ENCODE measurements at regions not wholly inside any gene's neighbourhood (a gene's known extent, or its start where the extent isn't known, plus 50 kb on each side); places are given as distances from the start of the nearest gene placed in this dataset.

- TF ChIP-seq, protein P1, sequence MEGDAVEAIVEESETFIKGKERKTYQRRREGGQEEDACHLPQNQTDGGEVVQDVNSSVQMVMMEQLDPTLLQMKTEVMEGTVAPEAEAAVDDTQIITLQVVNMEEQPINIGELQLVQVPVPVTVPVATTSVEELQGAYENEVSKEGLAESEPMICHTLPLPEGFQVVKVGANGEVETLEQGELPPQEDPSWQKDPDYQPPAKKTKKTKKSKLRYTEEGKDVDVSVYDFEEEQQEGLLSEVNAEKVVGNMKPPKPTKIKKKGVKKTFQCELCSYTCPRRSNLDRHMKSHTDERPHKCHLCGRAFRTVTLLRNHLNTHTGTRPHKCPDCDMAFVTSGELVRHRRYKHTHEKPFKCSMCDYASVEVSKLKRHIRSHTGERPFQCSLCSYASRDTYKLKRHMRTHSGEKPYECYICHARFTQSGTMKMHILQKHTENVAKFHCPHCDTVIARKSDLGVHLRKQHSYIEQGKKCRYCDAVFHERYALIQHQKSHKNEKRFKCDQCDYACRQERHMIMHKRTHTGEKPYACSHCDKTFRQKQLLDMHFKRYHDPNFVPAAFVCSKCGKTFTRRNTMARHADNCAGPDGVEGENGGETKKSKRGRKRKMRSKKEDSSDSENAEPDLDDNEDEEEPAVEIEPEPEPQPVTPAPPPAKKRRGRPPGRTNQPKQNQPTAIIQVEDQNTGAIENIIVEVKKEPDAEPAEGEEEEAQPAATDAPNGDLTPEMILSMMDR (IDR thresholded peaks at IDR 0.05) = no peak
- no peak for TF ChIP-seq ZFX (IDR thresholded peaks at IDR 0.05; ENCODE audit: borderline replicate concordance)
- no peak overlapping the region for H3K27ac ChIP-seq
These were observed 187.5 kb downstream of the ATXN7L3B start for GRCh38 chr12:74725154-74725553.

- TF ChIP-seq, protein P1 (IDR thresholded peaks at IDR 0.05) = no peak
- no peak for TF ChIP-seq ZFX (IDR thresholded peaks at IDR 0.05; ENCODE audit: borderline replicate concordance)
- no peak overlapping the region for H3K27ac ChIP-seq
These were observed 190.4 kb downstream of the ATXN7L3B start for GRCh38 chr12:74728006-74728405.

GRCh38 chr12:74732164-74732784, 194.6 kb downstream of the ATXN7L3B start:
- H3K27ac ChIP-seq = no peak overlapping the region
- TF ChIP-seq, protein P1 (IDR thresholded peaks at IDR 0.05) = no peak
- TF ChIP-seq ZFX (IDR thresholded peaks at IDR 0.05; ENCODE audit: borderline replicate concordance) = no peak

DNA sequence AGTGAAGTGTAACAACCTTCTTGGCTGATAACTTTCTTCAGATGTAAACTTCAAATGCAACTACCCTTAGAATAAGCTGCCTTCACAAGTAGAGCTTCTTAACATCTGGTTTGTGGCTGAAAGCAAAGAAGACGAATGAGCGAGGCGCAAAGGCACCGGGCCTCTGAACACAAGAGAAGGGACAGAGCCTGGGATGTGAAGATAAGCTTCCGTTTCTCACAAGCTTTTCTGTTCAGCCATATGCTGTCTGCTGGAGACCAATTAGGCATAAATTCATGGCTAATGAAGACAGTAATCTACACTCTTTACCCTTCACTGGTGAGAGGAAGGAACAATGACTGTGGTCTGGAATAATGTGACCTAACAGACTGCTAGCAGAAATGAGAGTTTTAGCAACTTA, 195.2 kb downstream of the ATXN7L3B start:
- TF ChIP-seq, protein P1 (IDR thresholded peaks at IDR 0.05) = no peak
- no peak for TF ChIP-seq ZFX (IDR thresholded peaks at IDR 0.05; ENCODE audit: borderline replicate concordance)
- no peak overlapping the region for H3K27ac ChIP-seq

- no peak overlapping the region for H3K27ac ChIP-seq
- TF ChIP-seq ZFX (IDR thresholded peaks at IDR 0.05; ENCODE audit: borderline replicate concordance) = no peak
- TF ChIP-seq, protein P1 (IDR thresholded peaks at IDR 0.05) = no peak
These were observed 203.5 kb downstream of the ATXN7L3B start for GRCh38 chr12:74741112-74741511.

DNA sequence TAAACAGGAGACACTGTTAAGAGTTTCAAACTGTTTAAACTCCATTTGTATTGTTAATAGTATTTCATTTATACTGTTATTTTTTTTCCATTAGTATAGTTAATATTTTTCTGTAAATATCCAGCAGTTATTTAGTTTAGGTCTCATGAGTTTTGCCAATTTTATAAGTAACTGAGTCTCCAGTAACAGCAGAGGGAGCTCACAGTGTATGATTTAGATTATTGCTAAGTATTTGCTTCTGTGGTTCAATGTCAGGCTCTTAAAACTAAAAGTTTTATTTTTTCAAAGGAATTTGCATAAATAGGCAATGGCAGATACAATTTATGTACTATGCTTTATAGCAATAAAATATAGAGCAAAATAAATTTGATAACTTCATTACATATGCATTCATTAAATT, 209.7 kb downstream of the ATXN7L3B start:
- H3K27ac ChIP-seq = no peak overlapping the region
- no peak for TF ChIP-seq ZFX (IDR thresholded peaks at IDR 0.05; ENCODE audit: borderline replicate concordance)
- TF ChIP-seq, protein P1 (IDR thresholded peaks at IDR 0.05) = no peak

DNA sequence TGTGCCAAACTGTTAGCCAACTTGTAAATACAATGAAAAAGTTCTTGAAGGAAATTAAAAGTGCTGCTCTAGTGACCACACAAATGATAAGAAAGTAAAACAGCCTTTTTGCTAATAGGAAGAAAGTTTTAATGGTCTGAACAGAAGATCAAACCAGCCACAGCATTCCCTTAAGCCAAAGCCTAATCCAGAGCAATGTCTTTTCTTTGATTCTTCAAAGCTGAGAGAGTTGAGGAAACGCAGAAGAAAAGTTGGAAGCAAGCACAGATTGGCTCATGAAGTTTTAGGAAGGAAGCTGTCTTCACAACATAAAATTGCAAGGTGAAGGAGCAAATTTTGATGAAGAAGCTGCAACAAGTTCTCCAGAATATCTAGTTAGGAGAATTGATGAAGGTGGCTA, 213.8 kb downstream of the ATXN7L3B start:
- H3K27ac ChIP-seq = no peak overlapping the region
- TF ChIP-seq ZFX (IDR thresholded peaks at IDR 0.05; ENCODE audit: borderline replicate concordance) = no peak
- TF ChIP-seq, protein P1 (IDR thresholded peaks at IDR 0.05) = no peak
